GM12801 (cell line): ENCODE measurements at regions not wholly inside any gene's neighbourhood (a gene's known extent, or its start where the extent isn't known, plus 50 kb on each side); places are given as distances from the start of the nearest gene placed in this dataset.

ENCODE experiments used
- CTCF ChIP-seq: IDR thresholded peaks from one replicate; pipeline ENCODE4 v1.5.1; 2011; ENCODE audit warnings: control low read depth; ENCODE audit not compliant: insufficient read length; ENCODE audit errors: extremely low read depth

- TF ChIP-seq CTCF, result no peak
Measured at GRCh38 chr11:95291946-95292345, 60.9 kb upstream of the SESN3 start.

- TF ChIP-seq CTCF, result no peak
Measured at GRCh38 chr11:95289378-95290101, 58.5 kb upstream of the SESN3 start.

GRCh38 chr11:95284057-95285052 lies 53.4 kb upstream of the SESN3 start:
- no peak for TF ChIP-seq CTCF

- no peak for TF ChIP-seq CTCF
Measured at GRCh38 chr11:95283650-95284049, 52.6 kb upstream of the SESN3 start.

GRCh38 chr11:95283146-95283545 lies 52.1 kb upstream of the SESN3 start:
- TF ChIP-seq CTCF, result no peak

GRCh38 chr11:95282291-95282751 lies 51.3 kb upstream of the SESN3 start:
- TF ChIP-seq CTCF, result no peak
